A549 (cell line): ENCODE measurements at regions not wholly inside any gene's neighbourhood (a gene's known extent, or its start where the extent isn't known, plus 50 kb on each side); places are given as distances from the start of the nearest gene placed in this dataset.

ENCODE experiments used
- ATAC-seq, 2 experiments: fragments of 200-7000 bp in 1 of 2; fragments of >200 bp in 1 of 2; cut with Nextera tagmentation in 1 of 2; cut with Tn5 transposase in 1 of 2; 3 replicates each; pipeline versions ENCODE4 v1.8.0 to v1.9.1; 2018 to 2020; ENCODE audit warnings: mild to moderate bottlenecking in 1 of 2, moderate library complexity in 1 of 2
- CTCF ChIA-PET: fragments of 300-600 bp; sonication (Branson Sonifier 250); formaldehyde crosslinking; extraction: SDS; loops from one replicate; lab custom pipeline; 2021; ENCODE audit warnings: antibody characterized with exemption, inconsistent platforms; lab: Yijun Ruan, JAX
- POLR2A ChIA-PET: fragments of 350-600 bp; formaldehyde crosslinking; extraction: SDS; loops from one replicate; lab custom pipeline; 2021; ENCODE audit warnings: antibody characterized with exemption, inconsistent platforms; lab: Yijun Ruan, JAX
- DNase-seq, 2 experiments: peaks; one replicate each; pipeline versions ENCODE4 v3.0.0 to v3.0.0-alpha.2; 2011 to 2016; ENCODE audit warnings: low read depth in 1 of 2, low spot score in 1 of 2
- FAIRE-seq: peaks from 2 replicates; lab custom pipeline; 2011; peaks lifted over from hg19 to GRCh38; lab: Jason Lieb, UNC
- H3K27ac ChIP-seq, 2 experiments: fragments of >200 bp; sonication (Bioruptor Twin); formaldehyde crosslinking; 3 replicates each; pipeline ENCODE4 v1.5.1; 2016 to 2017
- H3K4me1 ChIP-seq: fragments of >200 bp; sonication (Bioruptor Twin); formaldehyde crosslinking; 3 replicates; pipeline ENCODE4 v1.6.1; 2016
- H3K4me2 ChIP-seq: fragments of >200 bp; sonication (Bioruptor Twin); formaldehyde crosslinking; 3 replicates; pipeline ENCODE4 v1.6.1; 2016
- H3K4me3 ChIP-seq: fragments of >200 bp; sonication (Bioruptor Twin); formaldehyde crosslinking; 3 replicates; pipeline ENCODE4 v1.5.1; 2016
- H3K9me3 ChIP-seq: fragments of >200 bp; sonication (Bioruptor Twin); formaldehyde crosslinking; 3 replicates; pipeline ENCODE4 v1.6.1; 2016
- BCL3 ChIP-seq: fragments of >200 bp; sonication (Bioruptor Twin); formaldehyde crosslinking; IDR thresholded peaks from 3 replicates; pipeline ENCODE4 v1.6.1; 2016
- CBX8 ChIP-seq: fragments of 200-600 bp; sonication (generic); IDR thresholded peaks from 2 replicates; pipeline ENCODE4 v1.6.1; 2016
- CHD2 ChIP-seq: fragments of 150-350 bp; IDR thresholded peaks from 2 replicates; pipeline ENCODE4 v1.6.1; 2014; ENCODE audit warnings: low read length; ENCODE audit not compliant: partially characterized antibody
- E2F6 ChIP-seq: IDR thresholded peaks from 2 replicates; pipeline ENCODE4 v1.6.1; 2012; ENCODE audit warnings: low read depth, borderline replicate concordance
- EHF ChIP-seq: fragments of 250-450 bp; sonication (Bioruptor Pico); IDR thresholded peaks from 2 replicates; pipeline ENCODE4 v1.5.0; 2020; ENCODE audit warnings: mild to moderate bottlenecking
- EHMT2 ChIP-seq: fragments of 200-600 bp; sonication (generic); IDR thresholded peaks from 2 replicates; pipeline ENCODE4 v1.6.1; 2016; ENCODE audit warnings: antibody characterized with exemption, low read depth, mild to moderate bottlenecking, moderate library complexity
- ELK1 ChIP-seq: fragments of 150-350 bp; IDR thresholded peaks from 2 replicates; pipeline ENCODE4 v1.6.1; 2014; ENCODE audit warnings: low read depth, mild to moderate bottlenecking, low read length
- ESRRA ChIP-seq: fragments of 150-350 bp; IDR thresholded peaks from 2 replicates; pipeline ENCODE4 v1.6.1; 2014; ENCODE audit warnings: mild to moderate bottlenecking, low read length, borderline replicate concordance
- FOXS1 ChIP-seq: fragments of 250-450 bp; sonication (Bioruptor Pico); IDR thresholded peaks from 2 replicates; pipeline ENCODE4 v1.5.0; 2020; ENCODE audit warnings: mild to moderate bottlenecking, moderate library complexity
- HES2 ChIP-seq: fragments of >200 bp; sonication (Bioruptor Twin); formaldehyde crosslinking; IDR thresholded peaks from 2 replicates; pipeline ENCODE4 v1.6.1; 2016
- HEYL ChIP-seq: fragments of 250-450 bp; sonication (Bioruptor Pico); IDR thresholded peaks from 2 replicates; pipeline ENCODE4 v1.8.0; 2021; ENCODE audit warnings: mild to moderate bottlenecking, moderate library complexity
- HOXA7 ChIP-seq: fragments of 250-450 bp; sonication (Bioruptor Pico); IDR thresholded peaks from 2 replicates; pipeline ENCODE4 v1.5.0; 2020; ENCODE audit warnings: mild to moderate bottlenecking, moderate library complexity
- HOXB13 ChIP-seq: fragments of 250-450 bp; sonication (Bioruptor Pico); IDR thresholded peaks from 2 replicates; pipeline ENCODE4 v1.5.0; 2020; ENCODE audit warnings: low read depth, mild to moderate bottlenecking, moderate library complexity
- HOXB5 ChIP-seq: fragments of 250-450 bp; sonication (Bioruptor Pico); IDR thresholded peaks from 2 replicates; pipeline ENCODE4 v1.5.0; 2020; ENCODE audit warnings: mild to moderate bottlenecking, moderate library complexity
- JUN ChIP-seq, 2 experiments: fragments of >200 bp; sonication (Bioruptor Twin); formaldehyde crosslinking; IDR thresholded peaks; 2 replicates in 1 of 2; 3 replicates in 1 of 2; pipeline ENCODE4 v1.6.1; 2016 to 2017
- JUNB ChIP-seq: fragments of >200 bp; sonication (Bioruptor Twin); formaldehyde crosslinking; IDR thresholded peaks from 2 replicates; pipeline ENCODE4 v1.6.1; 2016
- MAX ChIP-seq: IDR thresholded peaks from 2 replicates; pipeline ENCODE4 v1.6.1; 2012
- NPAS2 ChIP-seq: fragments of 250-450 bp; sonication (Bioruptor Pico); IDR thresholded peaks from 2 replicates; pipeline ENCODE4 v1.8.0; 2022; ENCODE audit warnings: mild to moderate bottlenecking, moderate library complexity, borderline replicate concordance
- PHF8 ChIP-seq: fragments of 200-600 bp; sonication (generic); IDR thresholded peaks from 2 replicates; pipeline ENCODE4 v1.6.1; 2016; ENCODE audit warnings: low read depth, mild to moderate bottlenecking, antibody characterized with exemption, moderate library complexity, borderline replicate concordance
- POLR2AphosphoS2 ChIP-seq: conservative IDR thresholded peaks from 2 replicates; pipeline ENCODE4 v1.6.1; 2012; ENCODE audit warnings: low read length, improper control_type of control experiment, inconsistent platforms
- RCOR1 ChIP-seq: fragments of 150-350 bp; IDR thresholded peaks from 2 replicates; pipeline ENCODE4 v1.6.1; 2014; ENCODE audit warnings: antibody characterized with exemption, low read length, low read depth
- SMC3 ChIP-seq: fragments of >200 bp; sonication (Bioruptor Twin); formaldehyde crosslinking; IDR thresholded peaks from 3 replicates; pipeline ENCODE4 v1.6.1; 2018; ENCODE audit warnings: inconsistent platforms
- USF2 ChIP-seq: fragments of 450-650 bp; IDR thresholded peaks from 2 replicates; pipeline ENCODE4 v1.6.1; 2014; ENCODE audit warnings: antibody characterized with exemption
- ZFP36 ChIP-seq: fragments of 450-650 bp; IDR thresholded peaks from 2 replicates; pipeline ENCODE4 v1.6.1; 2014; ENCODE audit warnings: borderline replicate concordance; ENCODE audit not compliant: partially characterized antibody
- WGBS: methylation state at CpG from one replicate; pipeline ENCODE4 v1.1.6; 2017; ENCODE audit errors: missing lambda C conversion rate; 5-methylcytosine and 5-hydroxymethylcytosine counted together

- Histone ChIP-seq H3K27ac (peak overlapping the region in 1 of 2 experiments; percentile 63; a peak in 2 of 6 replicates), H3K4me2 (no peak overlapping the region), H3K9me3 (no peaks in the 10 kb centered on the region), H3K4me3 (no peak overlapping the region), H3K4me1 (peaks cover 23% of the 10 kb centered on the region)
- DNase-seq: no peak
- FAIRE-seq: no peak
- no peak for TF ChIP-seq POLR2AphosphoS2
- no peak for TF ChIP-seq HEYL
- no peak for TF ChIP-seq ZFP36
- TF ChIP-seq EHMT2: no peak
- TF ChIP-seq BCL3: no peak
- TF ChIP-seq FOXS1: no peak
- no peak for TF ChIP-seq HES2
- no peak for TF ChIP-seq JUN (IDR thresholded peaks at IDR 0.05)
- no peak for TF ChIP-seq CHD2
- no peak for TF ChIP-seq SMC3
- no peak for TF ChIP-seq HOXA7
- TF ChIP-seq ESRRA: no peak
- TF ChIP-seq HOXB13 (CRISPR knock-in tag): no peak
- no peak for TF ChIP-seq NPAS2
- TF ChIP-seq CBX8: no peak
- no peak for TF ChIP-seq EHF (CRISPR knock-in tag)
- TF ChIP-seq RCOR1: no peak
- TF ChIP-seq PHF8: no peak
- no peak for TF ChIP-seq JUNB
- ChIA-PET CTCF (no interaction called here), POLR2A (no interaction called here)
- WGBS: 91% methylated on average over 7 of the region's 9 CpGs
- ATAC-seq: no peak
These were observed 212.5 kb upstream of the ECI2 start for GRCh38 chr6:4347877-4348276.

- Histone ChIP-seq H3K4me1 (peaks cover 15% of the 10 kb centered on the region), H3K4me2 (no peak overlapping the region), H3K4me3 (no peak overlapping the region), H3K27ac (peak overlapping the region in 1 of 2 experiments; percentile 63; a peak in 3 of 6 replicates), H3K9me3 (no peaks in the 10 kb centered on the region)
- DNase-seq (no peak), FAIRE-seq (no peak), ATAC-seq (no peak)
- CTCF ChIA-PET: no interaction called here
- POLR2A ChIA-PET: no interaction called here
- no peak for TF ChIP-seq HOXB5
- 77% methylated on average over 5 of the region's 6 CpGs for WGBS
These were observed 211.4 kb upstream of the ECI2 start for GRCh38 chr6:4346659-4347333.

- 97% methylated on average over 3 of the region's 3 CpGs for WGBS
- ATAC-seq (no peak), FAIRE-seq (no peak), DNase-seq (no peak)
- H3K4me1 ChIP-seq: peaks cover 4% of the 10 kb centered on the region; the same call in 1 of the 3 replicates
- CTCF ChIA-PET: interaction anchor here (0.7 kb wide), 1 partner anchor 10 kb away, joined by 3 read pairs; no protein-coding TSS in a partner anchor
- no peaks in the 10 kb centered on the region for H3K9me3 ChIP-seq
- no peak overlapping the region for H3K4me3 ChIP-seq
- POLR2A ChIA-PET: no interaction called here
- H3K27ac ChIP-seq: peak overlapping the region in 1 of 2 experiments; percentile 26; a peak in 1 of 6 replicates
- TF ChIP-seq MAX (no peak), USF2 (no peak), E2F6 (no peak), HOXB13 (CRISPR knock-in tag) (no peak), ELK1 (no peak), JUN (IDR thresholded peaks at IDR 0.05) (no peak), RCOR1 (no peak)
- H3K4me2 ChIP-seq: no peak overlapping the region
These were observed 210.2 kb upstream of the ECI2 start for GRCh38 chr6:4345543-4345942.
